VCaP (cell line): ENCODE measurements at regions not wholly inside any gene's neighbourhood (a gene's known extent, or its start where the extent isn't known, plus 50 kb on each side); places are given as distances from the start of the nearest gene placed in this dataset.

Source experiments
- H3K27ac ChIP-seq: fragments of 450-650 bp; 2 replicates; pipeline ENCODE4 v1.5.1; 2017
- CTCF ChIP-seq: fragments of 450-650 bp; conservative IDR thresholded peaks from 2 replicates; pipeline ENCODE4 v1.5.1; 2017; ENCODE audit warnings: mild to moderate bottlenecking, moderate library complexity

GRCh38 chr9:14526504-14526903 lies 166.7 kb downstream of the ZDHHC21 start:
- no peak for TF ChIP-seq CTCF
- H3K27ac ChIP-seq: no peak overlapping the region

- no peak overlapping the region for H3K27ac ChIP-seq
- TF ChIP-seq CTCF: no peak
Observed at GRCh38 chr9:14525856-14526255, 167.4 kb downstream of the ZDHHC21 start.

GRCh38 chr9:14524873-14525515 lies 168.2 kb downstream of the ZDHHC21 start:
- no peak for TF ChIP-seq CTCF
- H3K27ac ChIP-seq: no peak overlapping the region

GRCh38 chr9:14523545-14523944 lies 169.7 kb downstream of the ZDHHC21 start:
- no peak overlapping the region for H3K27ac ChIP-seq
- no peak for TF ChIP-seq CTCF

GRCh38 chr9:14522627-14523379 lies 170.4 kb downstream of the ZDHHC21 start:
- H3K27ac ChIP-seq: no peak overlapping the region
- no peak for TF ChIP-seq CTCF

- no peak overlapping the region for H3K27ac ChIP-seq
- no peak for TF ChIP-seq CTCF
Observed at GRCh38 chr9:14520341-14520740, 172.9 kb downstream of the ZDHHC21 start.

- H3K27ac ChIP-seq: no peak overlapping the region
Observed at GRCh38 chr9:14517154-14517906, 175.9 kb downstream of the ZDHHC21 start.

More at GRCh38 chr9:14517154-14517906, 175.9 kb downstream of the ZDHHC21 start:
- no peak for TF ChIP-seq CTCF
